Kidney epithelial cell (primary cell): ENCODE measurements at regions not wholly inside any gene's neighbourhood (a gene's known extent, or its start where the extent isn't known, plus 50 kb on each side); places are given as distances from the start of the nearest gene placed in this dataset.

ENCODE experiments used
- DNase-seq: peaks from one replicate; pipeline ENCODE4 v3.0.0-alpha.2; 2010; ENCODE audit warnings: low read depth
- H3K27me3 ChIP-seq: 2 replicates; pipeline ENCODE4 v1.6.0; 2011; ENCODE audit warnings: low read length; ENCODE audit not compliant: control insufficient read depth, insufficient read depth
- H3K36me3 ChIP-seq: 2 replicates; pipeline ENCODE4 v1.5.1; 2011; ENCODE audit warnings: low read length; ENCODE audit not compliant: control insufficient read depth, insufficient read depth
- H3K4me3 ChIP-seq: 2 replicates; pipeline ENCODE4 v1.5.1; 2011; ENCODE audit warnings: low read depth, mild to moderate bottlenecking, control low read depth, low read length
- CTCF ChIP-seq: IDR thresholded peaks from 2 replicates; pipeline ENCODE4 v1.5.1; 2011; ENCODE audit warnings: mild to moderate bottlenecking, moderate library complexity, low read length, control low read depth, inconsistent platforms; ENCODE audit not compliant: insufficient read depth, poor library complexity, severe bottlenecking

GRCh38 chr11:134512571-134513538 lies 100.8 kb upstream of the B3GAT1 start:
- no peaks in the 10 kb centered on the region for H3K27me3 ChIP-seq
- no peaks in the 10 kb centered on the region for H3K36me3 ChIP-seq
- no peak overlapping the region for H3K4me3 ChIP-seq
- DNase-seq = no peak
- no peak for TF ChIP-seq CTCF

GRCh38 chr11:134512061-134512460 lies 100.0 kb upstream of the B3GAT1 start:
- H3K4me3 ChIP-seq = no peak overlapping the region
- no peaks in the 10 kb centered on the region for H3K27me3 ChIP-seq
- no peak for DNase-seq
- no peak for TF ChIP-seq CTCF
- H3K36me3 ChIP-seq = no peaks in the 10 kb centered on the region

GRCh38 chr11:134511255-134511654 lies 99.2 kb upstream of the B3GAT1 start:
- TF ChIP-seq CTCF = no peak
- no peaks in the 10 kb centered on the region for H3K36me3 ChIP-seq
- no peak overlapping the region for H3K4me3 ChIP-seq
- no peaks in the 10 kb centered on the region for H3K27me3 ChIP-seq
- no peak for DNase-seq

- H3K36me3 ChIP-seq = no peaks in the 10 kb centered on the region
- H3K4me3 ChIP-seq = no peak overlapping the region
- no peaks in the 10 kb centered on the region for H3K27me3 ChIP-seq
- no peak for DNase-seq
- no peak for TF ChIP-seq CTCF
These were observed 98.4 kb upstream of the B3GAT1 start for GRCh38 chr11:134510233-134511040.

- TF ChIP-seq CTCF = no peak
- Histone ChIP-seq H3K4me3 (no peak overlapping the region), H3K36me3 (no peaks in the 10 kb centered on the region), H3K27me3 (no peaks in the 10 kb centered on the region)
- DNase-seq = no peak
These were observed 97.6 kb upstream of the B3GAT1 start for GRCh38 chr11:134509381-134510232.
